Neural cell (in vitro differentiated cells): ENCODE measurements at regions not wholly inside any gene's neighbourhood (a gene's known extent, or its start where the extent isn't known, plus 50 kb on each side); places are given as distances from the start of the nearest gene placed in this dataset.

Experiments
- H2AFZ ChIP-seq: fragments of 200-600, 300-800 bp; sonication (generic), shearing (Covaris generic); 2 replicates; pipeline ENCODE4 v1.6.0; 2014; ENCODE audit warnings: low read depth, mild to moderate bottlenecking, antibody characterized with exemption, low read length, moderate library complexity
- H3F3A ChIP-seq: fragments of 200-600 bp; shearing (Covaris generic); 2 replicates; pipeline ENCODE4 v1.6.1; 2016; ENCODE audit warnings: mild to moderate bottlenecking, moderate library complexity, mixed read lengths, antibody characterized with exemption, low read length; ENCODE audit not compliant: insufficient read depth, poor library complexity, severe bottlenecking
- H3K27ac ChIP-seq: fragments of 200-600, 300-800 bp; sonication (generic), shearing (Covaris generic); 2 replicates; pipeline ENCODE4 v1.5.1; 2014; ENCODE audit warnings: mild to moderate bottlenecking, low read length, moderate library complexity
- H3K27me3 ChIP-seq: fragments of 300-800, 200-600 bp; sonication (generic), shearing (Covaris generic); 2 replicates; pipeline ENCODE4 v1.6.0; 2014; ENCODE audit warnings: mild to moderate bottlenecking, low read depth, low read length, moderate library complexity; ENCODE audit not compliant: insufficient read depth
- H3K36me3 ChIP-seq: fragments of 300-800, 200-600 bp; sonication (generic), shearing (Covaris generic); 2 replicates; pipeline ENCODE4 v1.5.1; 2014; ENCODE audit warnings: mild to moderate bottlenecking, antibody characterized with exemption, low read length, moderate library complexity; ENCODE audit not compliant: insufficient read depth
- H3K4me2 ChIP-seq: fragments of 300-800, 200-600 bp; sonication (generic), shearing (Covaris generic); 2 replicates; pipeline ENCODE4 v1.6.0; 2014; ENCODE audit warnings: mild to moderate bottlenecking, low read length
- H3K4me3 ChIP-seq: fragments of 300-800, 200-600 bp; sonication (generic), shearing (Covaris generic); 2 replicates; pipeline ENCODE4 v1.5.1; 2014; ENCODE audit warnings: mild to moderate bottlenecking, low read length, moderate library complexity
- H3K79me2 ChIP-seq: fragments of 200-600 bp; shearing (Covaris generic); replicated peaks from 2 replicates; pipeline ENCODE4 v1.6.0; 2014; ENCODE audit warnings: mild to moderate bottlenecking, low read length, moderate library complexity; ENCODE audit not compliant: insufficient read depth
- H3K9ac ChIP-seq: fragments of 300-800, 200-600 bp; sonication (generic), shearing (Covaris generic); 2 replicates; pipeline ENCODE4 v1.6.1; 2016; ENCODE audit warnings: mild to moderate bottlenecking, low read length, mixed read lengths
- H3K9me2 ChIP-seq: fragments of 200-600 bp; shearing (Covaris generic); 2 replicates; pipeline ENCODE4 v1.6.1; 2016; ENCODE audit warnings: mild to moderate bottlenecking, low read length, mixed read lengths; ENCODE audit not compliant: insufficient read depth
- H3K9me3 ChIP-seq: fragments of 200-600, 300-800 bp; sonication (generic), shearing (Covaris generic); 2 replicates; pipeline ENCODE4 v1.6.1; 2016; ENCODE audit warnings: mild to moderate bottlenecking, mixed run types, low read length, moderate library complexity, mixed read lengths
- H4K20me1 ChIP-seq: fragments of 200-600 bp; shearing (Covaris generic); 2 replicates; pipeline ENCODE4 v1.6.1; 2016; ENCODE audit warnings: mild to moderate bottlenecking, mixed run types; ENCODE audit not compliant: insufficient read depth
- CTCF ChIP-seq: fragments of 450-650 bp; IDR thresholded peaks from 2 replicates; pipeline ENCODE4 v1.5.1; 2014; ENCODE audit warnings: antibody characterized with exemption, mild to moderate bottlenecking, moderate library complexity; ENCODE audit not compliant: poor library complexity, severe bottlenecking
- EP300 ChIP-seq: fragments of 450-650 bp; conservative IDR thresholded peaks from 2 replicates; pipeline ENCODE4 v1.6.1; 2014; ENCODE audit warnings: antibody characterized with exemption, mild to moderate bottlenecking, moderate library complexity; ENCODE audit not compliant: poor library complexity, severe bottlenecking
- EZH2 ChIP-seq: fragments of 200-600, 300-800 bp; shearing (Covaris generic), sonication (generic); IDR thresholded peaks from 2 replicates; pipeline ENCODE4 v1.6.1; 2014; ENCODE audit warnings: antibody characterized with exemption, low read length, borderline replicate concordance, mild to moderate bottlenecking; ENCODE audit not compliant: insufficient read depth, poor library complexity, severe bottlenecking
- MXI1 ChIP-seq: fragments of 450-650 bp; conservative IDR thresholded peaks from 2 replicates; pipeline ENCODE4 v1.6.1; 2014; ENCODE audit warnings: antibody characterized with exemption, mild to moderate bottlenecking; ENCODE audit not compliant: poor library complexity, severe bottlenecking
- POLR2AphosphoS5 ChIP-seq: IDR thresholded peaks from 2 replicates; pipeline ENCODE4 v1.6.1; 2012
- RAD21 ChIP-seq: fragments of 450-650 bp; conservative IDR thresholded peaks from 2 replicates; pipeline ENCODE4 v1.6.1; 2014; ENCODE audit warnings: antibody characterized with exemption, mild to moderate bottlenecking, moderate library complexity
- REST ChIP-seq: IDR thresholded peaks from 2 replicates; pipeline ENCODE4 v1.6.1; 2012; ENCODE audit warnings: borderline replicate concordance
- SMC3 ChIP-seq: fragments of 450-650 bp; conservative IDR thresholded peaks from 2 replicates; pipeline ENCODE4 v1.6.1; 2014; ENCODE audit warnings: antibody characterized with exemption, mild to moderate bottlenecking, moderate library complexity; ENCODE audit not compliant: poor library complexity
- TAF1 ChIP-seq: IDR thresholded peaks from 2 replicates; pipeline ENCODE4 v1.6.1; 2012; ENCODE audit warnings: low read depth

GRCh38 chr18:24979235-24979634 is 372.7 kb downstream of the ZNF521 start:
- H3K4me3 ChIP-seq, result no peak overlapping the region
- H4K20me1 ChIP-seq, result no peaks in the 10 kb centered on the region
- no peak overlapping the region for H2AFZ ChIP-seq
- H3K36me3 ChIP-seq, result no peaks in the 10 kb centered on the region
- no peak overlapping the region for H3K27ac ChIP-seq
- TF ChIP-seq EZH2 (no peak), TAF1 (no peak), RAD21 (no peak), REST (no peak), SMC3 (no peak), CTCF (no peak), MXI1 (no peak), EP300 (no peak), POLR2AphosphoS5 (no peak)
- H3K9me3 ChIP-seq, result no peaks in the 10 kb centered on the region
- no peaks in the 10 kb centered on the region for H3K27me3 ChIP-seq
- no peaks in the 10 kb centered on the region for H3F3A ChIP-seq
- H3K79me2 ChIP-seq, result no peaks in the 10 kb centered on the region
- no peaks in the 10 kb centered on the region for H3K9me2 ChIP-seq
- no peak overlapping the region for H3K4me2 ChIP-seq
- no peak overlapping the region for H3K9ac ChIP-seq

- Histone ChIP-seq H3K27ac (no peak overlapping the region), H3F3A (no peaks in the 10 kb centered on the region), H3K4me3 (no peak overlapping the region), H3K9me2 (no peaks in the 10 kb centered on the region), H3K9ac (no peak overlapping the region), H3K36me3 (no peaks in the 10 kb centered on the region), H4K20me1 (no peaks in the 10 kb centered on the region), H3K79me2 (no peaks in the 10 kb centered on the region), H3K27me3 (no peaks in the 10 kb centered on the region), H3K9me3 (no peaks in the 10 kb centered on the region), H2AFZ (no peak overlapping the region), H3K4me2 (no peak overlapping the region)
- TF ChIP-seq EP300, result no peak
Measured at GRCh38 chr18:24982831-24983230, 369.1 kb downstream of the ZNF521 start.

- H2AFZ ChIP-seq, result no peak overlapping the region
- peak overlapping the region; percentile 29 for H3K27ac ChIP-seq
- H3K4me3 ChIP-seq, result peak overlapping the region; percentile 5
- H3K4me2 ChIP-seq, result peak overlapping the region; percentile 13
- no peaks in the 10 kb centered on the region for H3F3A ChIP-seq
- H3K27me3 ChIP-seq, result no peaks in the 10 kb centered on the region
- H3K9ac ChIP-seq, result peak overlapping the region; percentile 6
- H3K79me2 ChIP-seq, result no peaks in the 10 kb centered on the region
- no peaks in the 10 kb centered on the region for H3K9me3 ChIP-seq
- H3K36me3 ChIP-seq, result no peaks in the 10 kb centered on the region
- no peak for TF ChIP-seq REST
- TF ChIP-seq SMC3, result no peak
- TF ChIP-seq CTCF, result no peak
- TF ChIP-seq TAF1, result no peak
- TF ChIP-seq EZH2, result no peak
- no peak for TF ChIP-seq RAD21
- no peak for TF ChIP-seq EP300
- TF ChIP-seq POLR2AphosphoS5, result no peak
- no peak for TF ChIP-seq MXI1
- H4K20me1 ChIP-seq, result no peaks in the 10 kb centered on the region
- H3K9me2 ChIP-seq, result no peaks in the 10 kb centered on the region
Measured at GRCh38 chr18:24983566-24984139, 368.3 kb downstream of the ZNF521 start.
